Fibroblast of mammary gland (primary cell): ENCODE measurements at regions not wholly inside any gene's neighbourhood (a gene's known extent, or its start where the extent isn't known, plus 50 kb on each side); places are given as distances from the start of the nearest gene placed in this dataset.

Source experiments
- DNase-seq: peaks from one replicate; pipeline ENCODE4 v3.0.0-alpha.2; 2010; ENCODE audit warnings: low read depth
- H3K4me3 ChIP-seq: 2 replicates; pipeline ENCODE4 v1.5.1; 2011; ENCODE audit warnings: low read depth, mild to moderate bottlenecking, low read length, moderate library complexity; ENCODE audit not compliant: control insufficient read depth
- CTCF ChIP-seq: conservative IDR thresholded peaks from 2 replicates; pipeline ENCODE4 v1.5.1; 2011; ENCODE audit warnings: low read depth, low read length, inconsistent platforms; ENCODE audit not compliant: control insufficient read depth, insufficient read depth

- DNase-seq: peak; percentile 34
- no peak for TF ChIP-seq CTCF
- no peak overlapping the region for H3K4me3 ChIP-seq
These were observed 735.4 kb downstream of the LTN1 start for GRCh38 chr21:28257276-28257675.

GRCh38 chr21:28256837-28257236 is 735.8 kb downstream of the LTN1 start:
- no peak overlapping the region for H3K4me3 ChIP-seq
- no peak for TF ChIP-seq CTCF
- no peak for DNase-seq

GRCh38 chr21:28256420-28256831 is 736.3 kb downstream of the LTN1 start:
- no peak for TF ChIP-seq CTCF
- H3K4me3 ChIP-seq: no peak overlapping the region
- DNase-seq: no peak

- no peak for TF ChIP-seq CTCF
- DNase-seq: no peak
- no peak overlapping the region for H3K4me3 ChIP-seq
These were observed 738.7 kb downstream of the LTN1 start for GRCh38 chr21:28253961-28254360.

- TF ChIP-seq CTCF: no peak
- no peak overlapping the region for H3K4me3 ChIP-seq
- peak; percentile 70 for DNase-seq
These were observed 739.3 kb downstream of the LTN1 start for GRCh38 chr21:28253338-28253737.

- TF ChIP-seq CTCF: no peak
- no peak for DNase-seq
- no peak overlapping the region for H3K4me3 ChIP-seq
These were observed 739.7 kb downstream of the LTN1 start for GRCh38 chr21:28252928-28253327.

GRCh38 chr21:28250946-28251345 is 741.7 kb downstream of the LTN1 start:
- no peak overlapping the region for H3K4me3 ChIP-seq
- DNase-seq: no peak
- TF ChIP-seq CTCF: no peak
